HepG2 (cell line): ENCODE measurements at regions not wholly inside any gene's neighbourhood (a gene's known extent, or its start where the extent isn't known, plus 50 kb on each side); places are given as distances from the start of the nearest gene placed in this dataset.

Experiments used
- HDAC2 ChIP-seq: sonication (generic); formaldehyde crosslinking; IDR thresholded peaks from 2 replicates; pipeline ENCODE4 v1.4.0; 2020; ENCODE audit warnings: missing genetic modification reagents
- HNRNPL ChIP-seq: fragments of 200-400 bp; formaldehyde crosslinking; IDR thresholded peaks from 2 replicates; pipeline ENCODE4 v1.6.1; 2017; ENCODE audit warnings: mild to moderate bottlenecking, low read depth, low read length
- PHB2 ChIP-seq: fragments of 450-650 bp; IDR thresholded peaks from 2 replicates; pipeline ENCODE4 v1.6.1; 2018; ENCODE audit not compliant: partially characterized antibody
- PRDM10 ChIP-seq: sonication (generic); formaldehyde crosslinking; IDR thresholded peaks from 2 replicates; pipeline ENCODE4 v1.4.0; 2020; ENCODE audit warnings: low read depth, missing genetic modification reagents
- STAT5B ChIP-seq: sonication (generic); formaldehyde crosslinking; IDR thresholded peaks from 2 replicates; pipeline ENCODE4 v1.4.0; 2020; ENCODE audit warnings: missing genetic modification reagents
- TIGD3 ChIP-seq: sonication (generic); formaldehyde crosslinking; IDR thresholded peaks from 2 replicates; pipeline ENCODE4 v1.5.1; 2020; ENCODE audit warnings: mild to moderate bottlenecking, missing genetic modification reagents, borderline replicate concordance
- ZBTB38 ChIP-seq: sonication (generic); formaldehyde crosslinking; IDR thresholded peaks from 2 replicates; pipeline ENCODE4 v1.5.1; 2020; ENCODE audit warnings: mild to moderate bottlenecking, missing genetic modification reagents
- ZKSCAN1 ChIP-seq: fragments of 150-350 bp; IDR thresholded peaks from 2 replicates; pipeline ENCODE4 v1.6.1; 2014; ENCODE audit warnings: low read length
- ZNF207 ChIP-seq: fragments of 450-650 bp; IDR thresholded peaks from 2 replicates; pipeline ENCODE4 v1.6.1; 2016; ENCODE audit warnings: antibody characterized with exemption, borderline replicate concordance
- ZNF232 ChIP-seq: sonication (generic); formaldehyde crosslinking; IDR thresholded peaks from 2 replicates; pipeline ENCODE4 v1.4.0; 2020; ENCODE audit warnings: missing genetic modification reagents, borderline replicate concordance
- ZNF512 ChIP-seq: sonication (generic); formaldehyde crosslinking; IDR thresholded peaks from 2 replicates; pipeline ENCODE4 v1.4.0; 2020; ENCODE audit warnings: mild to moderate bottlenecking, missing genetic modification reagents
- ZNF558 ChIP-seq: sonication (generic); formaldehyde crosslinking; IDR thresholded peaks from 2 replicates; pipeline ENCODE4 v1.9.0; 2022; ENCODE audit warnings: mild to moderate bottlenecking, missing genetic modification reagents, borderline replicate concordance
- ZNF567 ChIP-seq: sonication (generic); formaldehyde crosslinking; IDR thresholded peaks from 2 replicates; pipeline ENCODE4 v1.8.1; 2023; ENCODE audit warnings: mild to moderate bottlenecking, missing genetic modification reagents, borderline replicate concordance
- ZNF687 ChIP-seq: sonication (generic); formaldehyde crosslinking; IDR thresholded peaks from 2 replicates; pipeline ENCODE4 v1.5.1; 2020; ENCODE audit warnings: mild to moderate bottlenecking, missing genetic modification reagents, moderate library complexity
- ZNF749 ChIP-seq: sonication (generic); formaldehyde crosslinking; IDR thresholded peaks from 2 replicates; pipeline ENCODE4 v1.8.0; 2022; ENCODE audit warnings: mild to moderate bottlenecking, missing genetic modification reagents, moderate library complexity, borderline replicate concordance
- ZNF775 ChIP-seq: sonication (generic); formaldehyde crosslinking; IDR thresholded peaks from 2 replicates; pipeline ENCODE4 v1.4.0; 2020; ENCODE audit warnings: missing genetic modification reagents, mild to moderate bottlenecking, moderate library complexity, borderline replicate concordance

- TF ChIP-seq ZNF558 (CRISPR knock-in tag) (no peak), ZNF687 (CRISPR knock-in tag) (peak; percentile 74), ZNF512 (peak; percentile 69; the same call in 1 of the 2 replicates), ZBTB38 (peak; percentile 14; the same call in 1 of the 2 replicates), PRDM10 (CRISPR knock-in tag) (peak; percentile 62; the same call in 1 of the 2 replicates), STAT5B (no peak; the same call in 1 of the 2 replicates), HDAC2 (CRISPR knock-in tag) (peak; percentile 96), ZNF749 (no peak), TIGD3 (CRISPR knock-in tag) (no peak), ZKSCAN1 (no peak), ZNF567 (peak; percentile 81; the same call in 1 of the 2 replicates), ZNF232 (CRISPR knock-in tag) (no peak), ZNF207 (no peak), HNRNPL (no peak), ZNF775 (peak; percentile 96), PHB2 (no peak)
Measured at GRCh38 chr6:7042654-7043545, 64.9 kb upstream of the RREB1 start (continued).
